GM21717 (cell line): ENCODE measurements at regions not wholly inside any gene's neighbourhood (a gene's known extent, or its start where the extent isn't known, plus 50 kb on each side); places are given as distances from the start of the nearest gene placed in this dataset.

Source experiments
- ATAC-seq: cut with Tn5 transposase; IDR thresholded peaks from one replicate; pipeline ENCODE4 v1.9.1; 2021; ENCODE audit warnings: mild to moderate bottlenecking, moderate library complexity; ENCODE audit not compliant: unreplicated experiment

DNA sequence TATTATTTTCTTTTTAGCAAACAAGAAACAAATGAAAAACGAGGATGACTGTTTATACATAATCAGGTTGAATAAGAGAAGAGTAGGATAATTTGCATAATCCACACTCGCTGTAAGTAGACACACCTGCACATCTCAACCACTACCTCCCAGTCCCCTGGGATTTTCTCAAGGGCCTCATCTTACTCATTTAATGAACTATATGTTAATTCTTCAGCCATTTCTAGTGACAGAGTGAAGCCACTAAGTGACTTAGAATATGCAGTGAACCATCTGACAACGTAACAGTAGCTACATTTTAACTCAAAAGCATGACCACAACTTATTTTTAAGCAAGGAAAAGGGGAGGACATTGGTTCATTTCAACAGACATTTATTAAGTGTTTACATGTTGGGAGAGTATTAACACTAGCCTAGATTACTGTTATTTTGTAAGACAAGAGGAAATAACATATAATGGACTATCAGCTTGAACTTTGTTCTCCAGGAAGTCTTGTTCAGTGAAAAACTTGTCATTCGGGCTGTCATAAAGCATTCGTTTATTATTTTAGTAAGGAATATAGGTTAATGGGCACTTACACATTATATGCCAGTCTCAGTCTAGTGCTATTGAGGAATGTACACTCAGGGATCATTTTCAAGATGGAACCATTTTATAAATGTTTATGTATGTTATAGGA is 173.0 kb upstream of the ROBO2 start:
- ATAC-seq: no peak

DNA sequence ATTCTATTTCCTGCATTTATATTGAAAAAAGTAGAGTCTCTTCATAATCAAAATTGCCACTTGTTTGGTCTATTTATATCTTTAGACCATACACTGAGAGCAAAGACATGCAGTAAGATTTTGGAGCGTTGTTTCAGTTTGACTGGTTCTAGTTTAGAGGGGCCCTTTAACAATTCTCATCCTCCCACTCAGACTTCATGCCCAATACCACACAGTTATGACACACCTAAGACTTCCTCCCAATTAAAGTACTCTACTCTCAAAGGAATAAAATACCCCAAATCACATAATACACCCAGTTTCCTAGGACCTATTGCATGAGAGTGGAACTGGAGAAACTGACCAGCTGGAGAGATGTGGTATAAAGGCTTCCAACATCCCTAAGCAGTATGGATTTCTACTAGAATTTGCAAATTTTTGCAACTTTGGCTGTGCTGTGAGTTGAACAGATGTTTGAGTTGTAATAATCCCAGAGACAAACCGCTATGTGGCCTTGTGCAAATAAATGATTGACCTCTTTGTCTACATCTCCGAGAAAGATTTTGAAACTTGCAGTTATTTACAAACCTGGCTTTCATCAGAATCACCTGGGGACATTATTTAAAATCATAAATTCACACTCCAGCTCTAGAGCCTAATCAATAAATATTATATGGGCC is 170.0 kb upstream of the ROBO2 start:
- no peak for ATAC-seq

GRCh38 chr3:76871655-76872054 is 168.2 kb upstream of the ROBO2 start:
- ATAC-seq: no peak

- no peak for ATAC-seq
Measured at GRCh38 chr3:76872999-76873398, 166.9 kb upstream of the ROBO2 start.

- no peak for ATAC-seq
Measured at GRCh38 chr3:76873532-76874242, 166.2 kb upstream of the ROBO2 start.

DNA sequence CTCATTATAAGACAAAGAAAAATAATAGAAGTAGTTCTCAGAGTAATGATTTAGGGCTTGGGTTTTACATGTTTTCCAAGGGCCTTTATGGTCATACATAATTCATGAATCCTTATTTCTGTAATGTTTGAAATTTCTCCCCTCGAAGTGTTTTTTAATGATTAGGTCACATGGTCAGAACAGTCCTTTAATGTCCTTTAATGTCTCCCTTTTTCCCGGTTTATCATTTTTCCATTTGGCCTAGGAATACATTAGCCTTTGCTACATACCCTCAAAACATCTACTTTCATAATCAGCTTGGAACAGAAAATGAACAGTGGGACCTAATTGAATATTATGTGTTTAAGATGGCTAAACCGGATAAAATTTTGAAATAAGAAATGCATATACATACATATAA is 159.9 kb upstream of the ROBO2 start:
- no peak for ATAC-seq

DNA sequence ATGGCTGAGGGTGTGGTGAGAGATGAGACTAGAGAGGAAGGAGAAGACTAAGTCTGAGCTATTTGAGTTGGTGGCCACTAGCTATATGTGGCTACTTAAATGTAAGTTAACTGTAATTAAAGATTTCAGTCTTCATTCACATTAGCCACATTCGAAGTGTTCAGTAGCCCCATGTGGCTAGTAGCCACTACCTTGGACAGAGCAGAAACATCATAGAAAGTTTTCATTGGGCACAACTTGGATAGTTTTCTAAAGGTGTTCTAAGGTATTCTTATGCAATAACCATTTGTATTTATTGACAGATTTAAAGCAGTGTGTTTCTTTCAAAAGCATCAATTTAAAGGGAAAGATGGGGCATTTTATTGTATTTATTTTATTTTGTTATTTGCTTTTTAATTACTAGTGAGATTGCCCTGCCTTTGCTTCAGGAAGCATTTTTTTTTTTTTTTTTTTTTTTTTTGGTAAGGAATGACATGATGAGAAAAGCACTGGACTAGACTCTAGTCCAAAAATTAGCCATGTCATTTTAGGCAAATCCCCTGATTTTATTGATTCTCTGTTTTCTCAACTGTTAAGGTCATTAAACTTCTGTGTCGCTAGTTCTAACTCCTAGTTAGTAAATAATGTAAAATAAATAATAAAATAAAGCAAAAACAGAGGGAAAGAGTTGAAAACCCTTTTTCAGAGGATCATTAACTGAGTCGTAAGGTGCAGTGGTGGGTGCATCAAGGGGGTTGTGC is 153.0 kb upstream of the ROBO2 start:
- ATAC-seq: no peak

DNA sequence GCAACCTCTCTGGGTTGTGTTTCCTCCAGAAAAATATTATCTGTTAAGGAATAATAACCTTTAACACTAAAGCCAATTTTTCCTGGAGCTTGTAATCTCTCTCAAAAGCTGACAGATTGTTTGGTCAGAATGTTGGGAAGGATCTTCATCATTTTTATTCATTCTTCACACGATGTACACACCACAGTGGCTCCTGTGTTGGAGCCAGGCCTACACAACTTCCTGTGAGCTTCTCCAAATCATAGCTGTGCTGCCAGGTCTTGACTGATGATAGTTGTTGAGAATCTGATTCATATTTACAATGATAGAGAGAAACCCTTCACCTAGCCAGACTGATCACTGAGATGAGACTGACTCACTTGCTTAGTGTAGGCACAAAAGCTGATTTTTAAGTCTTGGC is 151.0 kb upstream of the ROBO2 start:
- ATAC-seq: no peak

DNA sequence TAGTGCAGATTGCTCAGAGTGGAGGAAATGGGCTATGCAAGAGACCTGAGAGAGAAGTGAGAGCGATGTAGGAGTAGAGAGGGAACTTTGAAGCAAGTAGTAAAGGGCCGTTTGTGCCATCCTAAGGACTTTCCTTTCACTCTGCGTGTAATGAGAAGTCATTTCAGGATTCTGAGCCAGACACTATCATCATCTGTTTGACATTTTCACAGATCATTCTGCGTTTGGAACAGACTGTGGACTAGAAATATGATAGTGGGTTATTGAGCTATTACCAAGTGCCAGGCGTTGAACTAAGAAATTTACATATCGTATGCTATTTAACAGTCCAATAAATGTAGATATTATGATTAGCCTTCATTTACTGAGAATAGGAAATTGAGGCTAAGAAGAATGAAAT is 150.0 kb upstream of the ROBO2 start:
- no peak for ATAC-seq

DNA sequence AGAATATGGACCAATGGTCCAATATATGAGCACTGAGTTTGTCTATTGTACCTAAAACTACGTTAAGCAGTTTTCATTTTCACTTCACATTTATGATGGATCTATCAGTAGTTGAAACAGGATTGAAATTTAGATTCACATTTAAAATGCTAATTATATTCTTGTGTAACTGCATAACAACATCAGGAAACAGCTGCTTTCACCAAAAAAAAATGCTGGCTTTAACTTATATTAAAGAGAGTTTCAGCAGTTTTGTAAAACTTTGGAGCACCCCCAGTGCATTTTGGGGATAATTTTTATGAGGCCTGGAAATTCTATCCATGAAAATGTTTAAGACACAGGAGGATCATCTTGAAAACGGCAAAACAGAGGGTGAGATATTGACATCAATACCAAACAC is 142.8 kb upstream of the ROBO2 start:
- ATAC-seq: no peak

DNA sequence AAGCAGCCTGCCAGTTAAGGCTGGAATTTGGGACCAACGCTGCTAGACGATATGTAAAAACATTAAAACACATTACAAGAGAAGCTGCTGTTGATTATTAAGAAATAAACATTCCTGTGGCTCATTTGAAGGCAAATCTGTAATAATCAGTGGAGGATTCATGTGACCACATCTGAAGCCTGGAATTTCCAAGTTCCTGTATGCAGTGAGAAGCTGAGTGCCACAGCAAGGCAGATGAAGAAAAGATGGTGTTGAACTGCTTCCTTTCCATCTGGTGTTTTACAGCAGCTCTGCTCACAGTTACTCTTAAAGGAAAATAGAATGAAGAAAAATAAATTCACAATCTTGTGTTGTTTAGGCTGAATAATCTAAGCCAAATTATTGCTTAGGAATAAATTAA is 139.3 kb upstream of the ROBO2 start:
- no peak for ATAC-seq

- ATAC-seq: no peak
Measured at GRCh38 chr3:76908156-76908555, 131.7 kb upstream of the ROBO2 start.

GRCh38 chr3:76912841-76913383 is 127.0 kb upstream of the ROBO2 start:
- ATAC-seq: no peak

DNA sequence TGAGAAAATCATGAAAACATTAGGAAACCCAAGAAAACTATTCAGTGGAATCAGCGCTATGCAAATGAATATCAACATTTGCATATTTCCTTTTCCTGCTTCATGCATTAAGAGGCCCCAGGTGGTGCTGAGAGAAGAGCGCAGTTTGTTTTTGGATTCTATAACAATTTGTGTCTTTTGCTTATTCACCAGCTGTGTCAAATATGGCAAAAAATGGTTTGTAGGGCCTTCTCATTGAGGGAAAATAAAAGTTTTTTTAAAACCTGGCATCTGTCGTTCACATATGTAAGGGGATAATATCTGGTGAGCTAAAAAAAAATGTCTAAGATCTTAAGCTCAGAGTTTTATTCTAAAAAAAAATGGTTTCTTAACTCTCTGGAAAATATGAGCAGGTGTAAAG is 122.5 kb upstream of the ROBO2 start:
- no peak for ATAC-seq

GRCh38 chr3:76920511-76920910 is 119.4 kb upstream of the ROBO2 start:
- ATAC-seq: no peak

DNA sequence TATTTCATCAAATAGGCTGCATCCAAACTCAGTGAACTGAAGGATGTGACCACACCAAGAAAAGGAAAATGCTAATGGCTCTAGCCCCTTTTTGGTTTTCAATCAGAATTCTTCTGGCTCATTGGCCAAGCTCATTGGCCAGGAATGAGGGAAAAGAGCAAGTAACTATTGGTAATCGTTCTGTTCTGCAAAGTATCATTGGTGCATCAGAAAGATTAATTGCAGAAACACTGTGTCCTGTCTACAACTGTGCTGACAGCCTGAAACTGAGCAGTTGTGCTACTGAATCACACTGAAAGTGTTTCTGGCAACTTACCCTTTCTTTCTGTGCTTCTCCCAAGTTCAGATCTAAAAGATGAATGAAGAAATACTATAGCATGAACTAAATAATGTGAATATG is 116.4 kb upstream of the ROBO2 start:
- ATAC-seq: no peak

GRCh38 chr3:76930712-76931111 is 109.2 kb upstream of the ROBO2 start:
- ATAC-seq: no peak

GRCh38 chr3:76933245-76933644 is 106.7 kb upstream of the ROBO2 start:
- no peak for ATAC-seq

- ATAC-seq: no peak
Measured at GRCh38 chr3:76938962-76939361, 100.9 kb upstream of the ROBO2 start.

DNA sequence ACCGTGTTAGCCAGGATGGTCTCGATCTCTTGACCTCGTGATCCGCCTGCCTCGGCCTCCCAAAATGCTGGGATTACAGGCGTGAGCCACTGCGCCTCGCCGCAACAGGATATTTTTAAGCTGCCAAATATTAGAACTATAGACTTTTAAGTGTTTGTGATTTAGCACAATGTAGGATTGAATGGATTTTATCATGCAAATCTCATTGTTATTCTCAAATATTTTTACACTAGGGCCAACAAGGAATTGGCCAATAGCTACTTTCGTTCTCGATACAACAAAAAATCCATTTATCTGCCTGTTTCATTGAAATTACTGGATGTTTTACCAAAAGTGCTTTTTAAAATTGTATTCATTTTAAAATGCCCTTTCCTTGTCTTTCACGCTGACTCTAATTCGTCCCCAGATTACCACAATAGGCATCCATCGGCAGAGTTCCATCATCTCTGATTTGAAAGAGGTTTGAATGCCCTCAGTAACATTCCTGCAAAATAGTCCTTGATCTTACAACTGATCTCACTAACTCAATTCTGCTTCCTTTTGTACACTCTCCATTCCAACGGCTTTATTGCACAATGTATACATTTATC is 99.6 kb upstream of the ROBO2 start:
- no peak for ATAC-seq

DNA sequence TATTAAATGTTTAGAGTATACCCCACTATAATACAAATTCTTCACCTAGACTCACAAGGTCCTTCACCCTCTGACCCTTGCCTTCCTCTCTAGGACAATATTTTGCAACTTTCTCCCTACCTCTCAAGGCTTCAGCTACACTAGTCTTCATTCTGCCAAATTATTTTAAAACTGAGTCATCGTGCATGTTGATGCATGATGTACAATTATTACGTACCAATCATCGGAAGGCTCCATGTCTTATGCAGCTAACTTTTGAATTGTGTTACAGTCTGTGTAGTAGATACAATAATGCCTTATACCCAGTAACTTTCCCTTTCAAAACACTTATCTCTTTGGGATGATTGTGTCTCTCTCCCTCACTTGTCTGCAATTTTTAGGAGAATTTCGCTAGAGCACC is 98.5 kb upstream of the ROBO2 start:
- no peak for ATAC-seq
